Neural progenitor cell (in vitro differentiated cells): ENCODE measurements at regions not wholly inside any gene's neighbourhood (a gene's known extent, or its start where the extent isn't known, plus 50 kb on each side); places are given as distances from the start of the nearest gene placed in this dataset.

Experiments used
- EZH2 ChIP-seq: fragments of 200-600 bp; sonication (generic); IDR thresholded peaks from 2 replicates; pipeline ENCODE4 v1.6.1; 2017; ENCODE audit warnings: antibody characterized with exemption, mild to moderate bottlenecking, moderate library complexity
- TF ChIP-seq, protein P1 (sequence below): fragments of 200-600 bp; sonication (generic); IDR thresholded peaks from 2 replicates; pipeline ENCODE4 v1.5.1; 2017; ENCODE audit warnings: antibody characterized with exemption, mild to moderate bottlenecking

DNA sequence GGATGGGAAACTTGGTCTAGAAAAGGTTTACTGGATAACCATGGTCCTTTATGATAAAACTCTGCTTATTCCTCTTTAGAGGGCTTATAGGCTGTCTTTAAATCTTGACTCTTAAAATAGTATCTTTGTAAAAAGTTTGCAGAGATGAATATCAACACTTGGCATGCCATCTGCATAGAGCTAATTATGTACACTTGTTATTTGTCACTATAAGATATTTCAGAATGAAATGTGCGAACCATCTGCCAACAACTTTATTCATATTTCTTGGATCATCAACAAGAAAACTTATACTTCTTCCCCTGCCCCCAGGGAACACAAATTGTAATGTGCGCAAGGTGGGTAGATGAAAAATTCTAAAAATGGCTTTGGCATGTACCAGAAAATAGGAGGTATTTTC lies 653.0 kb upstream of the CHAC2 start:
- TF ChIP-seq, protein P1, sequence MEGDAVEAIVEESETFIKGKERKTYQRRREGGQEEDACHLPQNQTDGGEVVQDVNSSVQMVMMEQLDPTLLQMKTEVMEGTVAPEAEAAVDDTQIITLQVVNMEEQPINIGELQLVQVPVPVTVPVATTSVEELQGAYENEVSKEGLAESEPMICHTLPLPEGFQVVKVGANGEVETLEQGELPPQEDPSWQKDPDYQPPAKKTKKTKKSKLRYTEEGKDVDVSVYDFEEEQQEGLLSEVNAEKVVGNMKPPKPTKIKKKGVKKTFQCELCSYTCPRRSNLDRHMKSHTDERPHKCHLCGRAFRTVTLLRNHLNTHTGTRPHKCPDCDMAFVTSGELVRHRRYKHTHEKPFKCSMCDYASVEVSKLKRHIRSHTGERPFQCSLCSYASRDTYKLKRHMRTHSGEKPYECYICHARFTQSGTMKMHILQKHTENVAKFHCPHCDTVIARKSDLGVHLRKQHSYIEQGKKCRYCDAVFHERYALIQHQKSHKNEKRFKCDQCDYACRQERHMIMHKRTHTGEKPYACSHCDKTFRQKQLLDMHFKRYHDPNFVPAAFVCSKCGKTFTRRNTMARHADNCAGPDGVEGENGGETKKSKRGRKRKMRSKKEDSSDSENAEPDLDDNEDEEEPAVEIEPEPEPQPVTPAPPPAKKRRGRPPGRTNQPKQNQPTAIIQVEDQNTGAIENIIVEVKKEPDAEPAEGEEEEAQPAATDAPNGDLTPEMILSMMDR, result no peak
- no peak for TF ChIP-seq EZH2
